ENCODE measurements at regions not wholly inside any gene's neighbourhood (a gene's known extent, or its start where the extent isn't known, plus 50 kb on each side); places are given as distances from the start of the nearest gene placed in this dataset.

GRCh38 chr9:78563269-78563668 lies 266.3 kb downstream of the PSAT1 start:
- DNase-seq (ENCODE audit: low spot score) = no peak

GRCh38 chr9:78565481-78565880 lies 268.6 kb downstream of the PSAT1 start:
- no peak for DNase-seq (ENCODE audit: low spot score)

GRCh38 chr9:78566521-78566920 lies 269.6 kb downstream of the PSAT1 start:
- no peak for DNase-seq (ENCODE audit: low spot score)

- DNase-seq (ENCODE audit: low spot score) = no peak
Observed at GRCh38 chr9:78566948-78567675, 270.2 kb downstream of the PSAT1 start.

- no peak for DNase-seq (ENCODE audit: low spot score)
Observed at GRCh38 chr9:78567693-78568092, 270.8 kb downstream of the PSAT1 start.

- no peak for DNase-seq (ENCODE audit: low spot score)
Observed at GRCh38 chr9:78568774-78569173, 271.8 kb downstream of the PSAT1 start.

- DNase-seq (ENCODE audit: low spot score) = no peak
Observed at GRCh38 chr9:78572266-78572665, 275.3 kb downstream of the PSAT1 start.

GRCh38 chr9:78573205-78573604 lies 276.3 kb downstream of the PSAT1 start:
- no peak for DNase-seq (ENCODE audit: low spot score)

GRCh38 chr9:78573669-78574068 lies 276.7 kb downstream of the PSAT1 start:
- no peak for DNase-seq (ENCODE audit: low spot score)

- no peak for DNase-seq (ENCODE audit: low spot score)
Observed at GRCh38 chr9:78574354-78575045, 277.6 kb downstream of the PSAT1 start.

GRCh38 chr9:78575081-78575480 lies 278.2 kb downstream of the PSAT1 start:
- no peak for DNase-seq (ENCODE audit: low spot score)

- DNase-seq (ENCODE audit: low spot score) = no peak
Observed at GRCh38 chr9:78575771-78576170, 278.8 kb downstream of the PSAT1 start.

GRCh38 chr9:78577156-78577906 lies 280.4 kb downstream of the PSAT1 start:
- no peak for DNase-seq (ENCODE audit: low spot score)

GRCh38 chr9:78578072-78578471 lies 281.1 kb downstream of the PSAT1 start:
- no peak for DNase-seq (ENCODE audit: low spot score)

GRCh38 chr9:78582821-78583220 lies 285.9 kb downstream of the PSAT1 start:
- DNase-seq (ENCODE audit: low spot score) = no peak

GRCh38 chr9:78584589-78584988 lies 287.7 kb downstream of the PSAT1 start:
- no peak for DNase-seq (ENCODE audit: low spot score)

- no peak for DNase-seq (ENCODE audit: low spot score)
Observed at GRCh38 chr9:78585909-78586308, 289.0 kb downstream of the PSAT1 start.

GRCh38 chr9:78590068-78590467 lies 293.1 kb downstream of the PSAT1 start:
- no peak for DNase-seq (ENCODE audit: low spot score)

GRCh38 chr9:78592811-78593210 lies 295.9 kb downstream of the PSAT1 start:
- no peak for DNase-seq (ENCODE audit: low spot score)

GRCh38 chr9:78595200-78595945 lies 298.4 kb downstream of the PSAT1 start:
- no peak for DNase-seq (ENCODE audit: low spot score)

- DNase-seq (ENCODE audit: low spot score) = no peak
Observed at GRCh38 chr9:78596346-78596745, 299.4 kb downstream of the PSAT1 start.

- no peak for DNase-seq (ENCODE audit: low spot score)
Observed at GRCh38 chr9:78598120-78598519, 301.2 kb downstream of the PSAT1 start.
